IMR-90 (cell line): ENCODE measurements at regions not wholly inside any gene's neighbourhood (a gene's known extent, or its start where the extent isn't known, plus 50 kb on each side); places are given as distances from the start of the nearest gene placed in this dataset.

ENCODE experiments used
- ATAC-seq: fragments of 200-7000 bp; cut with Tn5 transposase; 2 replicates; pipeline ENCODE4 v1.9.1; 2020; ENCODE audit warnings: low read depth, mild to moderate bottlenecking, moderate library complexity
- BruUV-seq: library from RNA; stranded (reverse); fragments of 400-500 nt; replicated peaks from 2 replicates; lab custom pipeline; 2021; lab: Mats Ljungman, UMichigan
- CTCF ChIA-PET: fragments of 300-600 bp; formaldehyde crosslinking; extraction: SDS; loops from one replicate; lab custom pipeline; 2021; ENCODE audit warnings: antibody characterized with exemption; lab: Yijun Ruan, JAX
- POLR2A ChIA-PET: fragments of 300-600 bp; sonication (Branson Sonifier 250); formaldehyde crosslinking; loops from one replicate; lab custom pipeline; 2022; ENCODE audit warnings: antibody characterized with exemption; ENCODE audit not compliant: unreplicated experiment; lab: Charles Lee
- DNase-seq: peaks from one replicate; pipeline ENCODE4 v3.0.0; 2013
- H2AFZ ChIP-seq: replicated peaks from 2 replicates; pipeline ENCODE3; 2013; ENCODE audit warnings: low read length, mild to moderate bottlenecking; ENCODE audit not compliant: poor library complexity
- H2AK5ac ChIP-seq: 2 replicates; pipeline ENCODE4 v1.6.1; 2013; ENCODE audit warnings: low read depth, low read length, inconsistent platforms
- H2AK9ac ChIP-seq: replicated peaks from 2 replicates; pipeline ENCODE3; 2013; ENCODE audit warnings: mild to moderate bottlenecking, low read depth, low read length, moderate library complexity; ENCODE audit not compliant: poor library complexity
- H2BK120ac ChIP-seq: 2 replicates; pipeline ENCODE4 v1.6.1; 2013; ENCODE audit warnings: low read depth, low read length, inconsistent platforms
- H2BK15ac ChIP-seq: 3 replicates; pipeline ENCODE4 v1.6.1; 2013; ENCODE audit warnings: low read depth, low read length, inconsistent platforms
- H2BK20ac ChIP-seq: 2 replicates; pipeline ENCODE4 v1.6.1; 2013; ENCODE audit warnings: low read depth, mild to moderate bottlenecking, inconsistent platforms, low read length, moderate library complexity
- H2BK5ac ChIP-seq: 2 replicates; pipeline ENCODE4 v1.6.1; 2013; ENCODE audit warnings: mild to moderate bottlenecking, low read depth, low read length, inconsistent platforms; ENCODE audit not compliant: poor library complexity, severe bottlenecking
- H3K14ac ChIP-seq: replicated peaks from 2 replicates; pipeline ENCODE4 v1.6.1; 2013; ENCODE audit warnings: low read depth, low read length, inconsistent platforms
- H3K18ac ChIP-seq: 2 replicates; pipeline ENCODE4 v1.6.1; 2013; ENCODE audit warnings: low read depth, low read length, control low read depth
- H3K23ac ChIP-seq: 2 replicates; pipeline ENCODE4 v1.6.1; 2013; ENCODE audit warnings: low read depth, low read length, inconsistent platforms
- H3K27ac ChIP-seq: 2 replicates; pipeline ENCODE4 v1.5.1; 2013; ENCODE audit warnings: mild to moderate bottlenecking, control low read depth, low read length; ENCODE audit not compliant: insufficient read depth
- H3K27me3 ChIP-seq: 2 replicates; pipeline ENCODE4 v1.6.1; 2013; ENCODE audit warnings: low read length; ENCODE audit not compliant: control insufficient read depth, insufficient read depth
- H3K36me3 ChIP-seq: 2 replicates; pipeline ENCODE4 v1.6.1; 2013; ENCODE audit warnings: low read length, mixed read lengths; ENCODE audit not compliant: control insufficient read depth, insufficient read depth
- H3K4ac ChIP-seq: 2 replicates; pipeline ENCODE4 v1.6.1; 2013; ENCODE audit warnings: low read depth, low read length, inconsistent platforms
- H3K4me1 ChIP-seq: 2 replicates; pipeline ENCODE4 v1.6.1; 2013; ENCODE audit warnings: low read length, mixed read lengths; ENCODE audit not compliant: control insufficient read depth, insufficient read depth
- H3K4me2 ChIP-seq: 2 replicates; pipeline ENCODE4 v1.6.1; 2013; ENCODE audit warnings: low read depth, mild to moderate bottlenecking, control low read depth, low read length, moderate library complexity
- H3K4me3 ChIP-seq: 2 replicates; pipeline ENCODE4 v1.5.1; 2013; ENCODE audit warnings: low read depth, mild to moderate bottlenecking, control low read depth, low read length, moderate library complexity; ENCODE audit not compliant: insufficient read depth
- H3K56ac ChIP-seq: 2 replicates; pipeline ENCODE4 v1.6.1; 2013; ENCODE audit warnings: low read length, inconsistent platforms; ENCODE audit not compliant: insufficient read depth; ENCODE audit errors: extremely low read depth
- H3K79me1 ChIP-seq, 2 experiments: 2 replicates each; pipeline ENCODE4 v1.6.1; 2013; ENCODE audit warnings: low read length in 2 of 2, inconsistent platforms in 1 of 2, low read depth in 1 of 2
- H3K9ac ChIP-seq: 2 replicates; pipeline ENCODE4 v1.6.1; 2013; ENCODE audit warnings: low read depth, low read length, control low read depth
- H3K9me1 ChIP-seq: 2 replicates; pipeline ENCODE4 v1.6.1; 2013; ENCODE audit warnings: low read length, inconsistent platforms; ENCODE audit not compliant: insufficient read depth
- H3K9me3 ChIP-seq: 2 replicates; pipeline ENCODE4 v1.6.1; 2013; ENCODE audit warnings: low read length; ENCODE audit not compliant: control insufficient read depth, insufficient read depth
- H4K20me1 ChIP-seq: 2 replicates; pipeline ENCODE4 v1.6.1; 2013; ENCODE audit warnings: low read length, inconsistent platforms; ENCODE audit not compliant: insufficient read depth
- H4K5ac ChIP-seq: 2 replicates; pipeline ENCODE4 v1.6.1; 2013; ENCODE audit warnings: mild to moderate bottlenecking, low read depth, low read length, control low read depth
- H4K8ac ChIP-seq, 2 experiments: 2 replicates each; pipeline ENCODE4 v1.6.1; 2013; ENCODE audit warnings: low read depth in 2 of 2, low read length in 2 of 2, control low read depth in 1 of 2, inconsistent platforms in 1 of 2
- H4K91ac ChIP-seq: 2 replicates; pipeline ENCODE4 v1.6.1; 2013; ENCODE audit warnings: low read depth, low read length, inconsistent platforms; ENCODE audit not compliant: insufficient read depth
- BHLHE40 ChIP-seq: fragments of 150-350 bp; IDR thresholded peaks from 2 replicates; pipeline ENCODE4 v1.6.1; 2016; ENCODE audit warnings: mild to moderate bottlenecking, low read depth, low read length
- CEBPB ChIP-seq: IDR thresholded peaks from 2 replicates; pipeline ENCODE4 v1.6.1; 2012; ENCODE audit warnings: low read depth, low read length, improper control_type of control experiment
- CHD1 ChIP-seq: IDR thresholded peaks from 2 replicates; pipeline ENCODE4 v1.6.1; 2012; ENCODE audit warnings: low read depth, low read length, improper control_type of control experiment
- CTCF ChIP-seq: conservative IDR thresholded peaks from 2 replicates; pipeline ENCODE4 v1.5.1; 2012; ENCODE audit warnings: mild to moderate bottlenecking, low read depth, low read length, improper control_type of control experiment
- FOS ChIP-seq: fragments of 150-350 bp; IDR thresholded peaks from 2 replicates; pipeline ENCODE4 v1.6.1; 2016; ENCODE audit warnings: low read depth, low read length
- MAFK ChIP-seq: IDR thresholded peaks from 2 replicates; pipeline ENCODE4 v1.6.1; 2012; ENCODE audit warnings: low read depth, low read length, improper control_type of control experiment
- MXI1 ChIP-seq: IDR thresholded peaks from 2 replicates; pipeline ENCODE4 v1.6.1; 2012; ENCODE audit warnings: low read depth, mild to moderate bottlenecking, low read length, moderate library complexity, borderline replicate concordance
- NFE2L2 ChIP-seq: fragments of 150-350 bp; IDR thresholded peaks from 2 replicates; pipeline ENCODE4 v1.6.1; 2016; ENCODE audit warnings: low read depth, mild to moderate bottlenecking, low read length
- POLR2A ChIP-seq: IDR thresholded peaks from 2 replicates; pipeline ENCODE4 v1.6.1; 2012; ENCODE audit warnings: mild to moderate bottlenecking, low read depth, low read length
- RAD21 ChIP-seq: IDR thresholded peaks from 2 replicates; pipeline ENCODE4 v1.6.1; 2012; ENCODE audit warnings: low read length, improper control_type of control experiment
- RCOR1 ChIP-seq: IDR thresholded peaks from 2 replicates; pipeline ENCODE4 v1.6.1; 2012; ENCODE audit warnings: mild to moderate bottlenecking, low read length, improper control_type of control experiment; ENCODE audit not compliant: insufficient replicate concordance
- RFX5 ChIP-seq: IDR thresholded peaks from 2 replicates; pipeline ENCODE4 v1.8.0; 2012; ENCODE audit warnings: low read depth, mild to moderate bottlenecking, low read length, moderate library complexity
- SMC3 ChIP-seq: fragments of 150-350 bp; IDR thresholded peaks from 2 replicates; pipeline ENCODE4 v1.6.1; 2016; ENCODE audit warnings: low read depth, mild to moderate bottlenecking, antibody characterized with exemption, low read length, moderate library complexity
- WGBS, 2 experiments: methylation state at CpG; one replicate each; pipeline versions ENCODE4 v1.1.5 to v1.1.7; 2013; ENCODE audit warnings: missing lambda C conversion rate in 2 of 2; ENCODE audit not compliant: insufficient read length in 1 of 2; ENCODE audit errors: extremely low coverage in 2 of 2; 5-methylcytosine and 5-hydroxymethylcytosine counted together
- dilution Hi-C: fragments of 300-500 bp; cut with HindIII; formaldehyde crosslinking; loops from one replicate; pipeline ENCODE4 v1.14.3; 2018; ENCODE audit warnings: low sequenced_read_pairs; ENCODE audit not compliant: unreplicated experiment
- in situ Hi-C: fragments of 300-500 bp; cut with MboI; formaldehyde crosslinking; loops from 3 replicates; pipeline ENCODE4 v1.14.3; 2019; ENCODE audit warnings: low sequenced_read_pairs, inconsistent platforms, mixed read lengths
- intact Hi-C: fragments of 100-400 bp; cut with micrococcal nuclease; formaldehyde crosslinking; loops from 2 replicates; pipeline ENCODE4 v1.10.0; 2022
- TF ChIP-seq, protein P1 (sequence below): fragments of 150-350 bp; IDR thresholded peaks from 2 replicates; pipeline ENCODE4 v1.6.1; 2017; ENCODE audit warnings: mild to moderate bottlenecking, antibody characterized with exemption, low read length, low read depth
- TF ChIP-seq, protein P2 (sequence below): fragments of 150-350 bp; IDR thresholded peaks from 2 replicates; pipeline ENCODE4 v1.6.1; 2016; ENCODE audit warnings: low read depth, mild to moderate bottlenecking, low read length, moderate library complexity, borderline replicate concordance

DNA sequence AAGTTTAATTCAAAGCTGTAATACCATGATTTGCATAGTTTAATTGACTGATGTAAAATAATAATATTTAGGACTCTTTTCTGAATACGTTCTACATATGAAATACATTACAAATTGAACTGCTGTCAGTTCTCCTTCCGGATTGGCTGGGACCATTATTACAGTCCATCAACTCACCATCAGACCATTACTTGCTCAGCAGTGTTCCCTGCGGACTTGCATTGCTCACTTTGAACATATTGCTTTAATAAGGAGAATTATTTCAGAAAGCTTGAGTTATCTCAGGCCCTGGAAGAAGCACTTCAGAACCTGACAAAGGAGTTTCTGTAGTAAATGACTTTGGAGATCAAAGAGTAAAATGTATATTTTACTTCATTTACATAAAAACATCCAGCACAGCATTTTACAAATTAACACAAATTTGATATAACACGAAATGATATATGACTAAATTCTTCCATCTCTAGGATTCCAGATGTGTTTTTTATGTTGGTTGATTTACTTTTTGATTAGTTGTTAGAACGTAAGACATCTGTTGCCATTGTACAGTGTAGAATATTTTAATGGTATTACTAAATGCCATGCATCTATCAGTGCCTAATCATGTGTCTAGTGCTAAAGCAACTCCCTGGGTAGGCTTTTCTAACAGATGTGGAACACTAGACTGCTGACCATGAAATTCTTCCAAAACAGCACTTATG lies 418.5 kb upstream of the SEMA3A start:
- Histone ChIP-seq H3K23ac (no peak overlapping the region), H2BK20ac (peak overlapping the region; percentile 43; the same call in 1 of the 2 replicates), H3K9ac (no peak overlapping the region), H3K4ac (no peak overlapping the region), H4K20me1 (no peaks in the 10 kb centered on the region), H2AK5ac (no peak overlapping the region), H2BK5ac (no peak overlapping the region), H2AFZ (no peak overlapping the region), H3K79me1 (no peaks in the 10 kb centered on the region), H2AK9ac (no peak overlapping the region), H3K9me3 (no peaks in the 10 kb centered on the region), H3K27ac (no peak overlapping the region), H4K5ac (no peak overlapping the region), H3K36me3 (no peaks in the 10 kb centered on the region), H2BK15ac (peak overlapping the region; percentile 56; the same call in 1 of the 3 replicates), H3K56ac (no peak overlapping the region), H3K18ac (no peak overlapping the region), H2BK120ac (no peak overlapping the region), H3K4me1 (no peaks in the 10 kb centered on the region), H3K14ac (no peak overlapping the region), H3K9me1 (no peaks in the 10 kb centered on the region), H3K4me2 (no peak overlapping the region), H3K4me3 (no peak overlapping the region), H4K91ac (no peak overlapping the region; the same call in 1 of the 2 replicates), H4K8ac (no peak overlapping the region), H3K27me3 (no peaks in the 10 kb centered on the region)
- DNase-seq (no peak), ATAC-seq (no peak)
- BruUV-seq, result no TSS peak
- dilution Hi-C loops (no loop called here), in situ Hi-C loops (no loop called here), intact Hi-C loops (no loop called here)
- WGBS, 2 experiments, result no CpG with 5 or more reads among the region's 5 CpGs
- ChIA-PET POLR2A (no interaction called here), CTCF (no interaction called here)
- TF ChIP-seq CTCF, result no peak
- no peak for TF ChIP-seq BHLHE40
- no peak for TF ChIP-seq MXI1
- no peak for TF ChIP-seq RFX5
- no peak for TF ChIP-seq NFE2L2
- no peak for TF ChIP-seq POLR2A
- TF ChIP-seq MAFK, result no peak
- TF ChIP-seq RCOR1, result no peak
- TF ChIP-seq, protein P1, sequence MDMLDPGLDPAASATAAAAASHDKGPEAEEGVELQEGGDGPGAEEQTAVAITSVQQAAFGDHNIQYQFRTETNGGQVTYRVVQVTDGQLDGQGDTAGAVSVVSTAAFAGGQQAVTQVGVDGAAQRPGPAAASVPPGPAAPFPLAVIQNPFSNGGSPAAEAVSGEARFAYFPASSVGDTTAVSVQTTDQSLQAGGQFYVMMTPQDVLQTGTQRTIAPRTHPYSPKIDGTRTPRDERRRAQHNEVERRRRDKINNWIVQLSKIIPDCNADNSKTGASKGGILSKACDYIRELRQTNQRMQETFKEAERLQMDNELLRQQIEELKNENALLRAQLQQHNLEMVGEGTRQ, result no peak
- no peak for TF ChIP-seq CEBPB
- TF ChIP-seq RAD21, result no peak
- TF ChIP-seq FOS, result no peak
- TF ChIP-seq, protein P2, sequence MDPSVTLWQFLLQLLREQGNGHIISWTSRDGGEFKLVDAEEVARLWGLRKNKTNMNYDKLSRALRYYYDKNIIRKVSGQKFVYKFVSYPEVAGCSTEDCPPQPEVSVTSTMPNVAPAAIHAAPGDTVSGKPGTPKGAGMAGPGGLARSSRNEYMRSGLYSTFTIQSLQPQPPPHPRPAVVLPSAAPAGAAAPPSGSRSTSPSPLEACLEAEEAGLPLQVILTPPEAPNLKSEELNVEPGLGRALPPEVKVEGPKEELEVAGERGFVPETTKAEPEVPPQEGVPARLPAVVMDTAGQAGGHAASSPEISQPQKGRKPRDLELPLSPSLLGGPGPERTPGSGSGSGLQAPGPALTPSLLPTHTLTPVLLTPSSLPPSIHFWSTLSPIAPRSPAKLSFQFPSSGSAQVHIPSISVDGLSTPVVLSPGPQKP, result no peak
- TF ChIP-seq SMC3, result no peak
- no peak for TF ChIP-seq CHD1
